Globus pallidus (tissue), 1 donor: ENCODE measurements at regions not wholly inside any gene's neighbourhood (a gene's known extent, or its start where the extent isn't known, plus 50 kb on each side); places are given as distances from the start of the nearest gene placed in this dataset.
"Not testable (repeated sequence)": the region's sequence is repeated elsewhere in the genome, so short reads cannot be mapped to it uniquely, and the experiment has no call there.

ENCODE experiments used
- DNase-seq: peaks from one replicate; pipeline ENCODE4 v3.0.0-alpha.2; 2015; ENCODE audit warnings: low spot score

GRCh38 chr2:111478335-111478734 lies 357.6 kb downstream of the BCL2L11 start:
- DNase-seq: not testable (repeated sequence)

- DNase-seq: not testable (repeated sequence)
Measured at GRCh38 chr2:111478871-111479318, 358.2 kb downstream of the BCL2L11 start.

GRCh38 chr2:111480016-111480625 lies 359.4 kb downstream of the BCL2L11 start:
- DNase-seq: not testable (repeated sequence)

- not testable (repeated sequence) for DNase-seq
Measured at GRCh38 chr2:111480633-111481032, 359.9 kb downstream of the BCL2L11 start.

- not testable (repeated sequence) for DNase-seq
Measured at GRCh38 chr2:111481219-111481618, 360.5 kb downstream of the BCL2L11 start.

- not testable (repeated sequence) for DNase-seq
Measured at GRCh38 chr2:111482987-111483679, 362.4 kb downstream of the BCL2L11 start.

GRCh38 chr2:111484097-111484496 lies 363.4 kb downstream of the BCL2L11 start:
- DNase-seq: not testable (repeated sequence)

GRCh38 chr2:111485895-111486294 lies 365.2 kb downstream of the BCL2L11 start:
- DNase-seq: not testable (repeated sequence)

GRCh38 chr2:111488451-111488850 lies 367.7 kb downstream of the BCL2L11 start:
- not testable (repeated sequence) for DNase-seq

- DNase-seq: not testable (repeated sequence)
Measured at GRCh38 chr2:111489460-111489859, 368.7 kb downstream of the BCL2L11 start.

GRCh38 chr2:111491181-111491580 lies 370.5 kb downstream of the BCL2L11 start:
- DNase-seq: not testable (repeated sequence)

- DNase-seq: not testable (repeated sequence)
Measured at GRCh38 chr2:111491614-111492013, 370.9 kb downstream of the BCL2L11 start.

GRCh38 chr2:111492995-111493719 lies 372.4 kb downstream of the BCL2L11 start:
- not testable (repeated sequence) for DNase-seq

- DNase-seq: not testable (repeated sequence)
Measured at GRCh38 chr2:111493720-111494078, 373.0 kb downstream of the BCL2L11 start.

- not testable (repeated sequence) for DNase-seq
Measured at GRCh38 chr2:111494288-111494980, 373.7 kb downstream of the BCL2L11 start.

GRCh38 chr2:111494981-111495315 lies 374.2 kb downstream of the BCL2L11 start:
- DNase-seq: not testable (repeated sequence)

GRCh38 chr2:111495636-111496035 lies 374.9 kb downstream of the BCL2L11 start:
- DNase-seq: not testable (repeated sequence)

- not testable (repeated sequence) for DNase-seq
Measured at GRCh38 chr2:111496176-111496575, 375.5 kb downstream of the BCL2L11 start.

- not testable (repeated sequence) for DNase-seq
Measured at GRCh38 chr2:111496860-111497259, 376.1 kb downstream of the BCL2L11 start.

- DNase-seq: not testable (repeated sequence)
Measured at GRCh38 chr2:111497270-111497669, 376.6 kb downstream of the BCL2L11 start.

GRCh38 chr2:111500536-111501062 lies 379.9 kb downstream of the BCL2L11 start:
- not testable (repeated sequence) for DNase-seq
